SK-N-SH treated with all-trans-retinoic acid at 6 μM for 48 hours (cell line): ENCODE measurements at regions not wholly inside any gene's neighbourhood (a gene's known extent, or its start where the extent isn't known, plus 50 kb on each side); places are given as distances from the start of the nearest gene placed in this dataset.

Source experiments
- ATAC-seq: fragments of 200-7000 bp; cut with Tn5 transposase; 3 replicates; pipeline ENCODE4 v1.9.1; 2020; ENCODE audit warnings: mild to moderate bottlenecking, moderate library complexity
- ARNTL ChIP-seq: fragments of 450-650 bp; formaldehyde crosslinking; IDR thresholded peaks from 2 replicates; pipeline ENCODE4 v1.5.0; 2020; ENCODE audit warnings: low read depth, mild to moderate bottlenecking, moderate library complexity, borderline replicate concordance
- BACH2 ChIP-seq: fragments of 250-450 bp; sonication (Bioruptor Pico); IDR thresholded peaks from 2 replicates; pipeline ENCODE4 v1.9.0; 2021; ENCODE audit warnings: mild to moderate bottlenecking, borderline replicate concordance
- CSDC2 ChIP-seq: fragments of 250-450 bp; sonication (Bioruptor Pico); IDR thresholded peaks from 2 replicates; pipeline ENCODE4 v1.5.0; 2020; ENCODE audit warnings: mild to moderate bottlenecking, moderate library complexity
- CSRNP3 ChIP-seq: fragments of 250-450 bp; sonication (Bioruptor Pico); IDR thresholded peaks from 2 replicates; pipeline ENCODE4 v1.5.1; 2021; ENCODE audit warnings: mild to moderate bottlenecking, moderate library complexity
- ESRRG ChIP-seq: fragments of 250-450 bp; sonication (Bioruptor Pico); IDR thresholded peaks from 2 replicates; pipeline ENCODE4 v1.6.1; 2021; ENCODE audit warnings: mild to moderate bottlenecking
- GLIS3 ChIP-seq: fragments of 250-450 bp; sonication (Bioruptor Pico); IDR thresholded peaks from 2 replicates; pipeline ENCODE4 v1.5.0; 2020; ENCODE audit warnings: mild to moderate bottlenecking, moderate library complexity
- ISL1 ChIP-seq: fragments of 250-450 bp; sonication (Bioruptor Pico); IDR thresholded peaks from 2 replicates; pipeline ENCODE4 v2.1.2; 2022; ENCODE audit warnings: mild to moderate bottlenecking, moderate library complexity
- OSR1 ChIP-seq: fragments of 250-450 bp; sonication (Bioruptor Pico); IDR thresholded peaks from 2 replicates; pipeline ENCODE4 v1.8.0; 2022; ENCODE audit warnings: moderate library complexity, mild to moderate bottlenecking, inconsistent platforms
- PATZ1 ChIP-seq: fragments of 250-450 bp; sonication (Bioruptor Pico); IDR thresholded peaks from 2 replicates; pipeline ENCODE4 v1.8.0; 2020; ENCODE audit warnings: mild to moderate bottlenecking, moderate library complexity, borderline replicate concordance
- PPARA ChIP-seq: fragments of 250-450 bp; sonication (Bioruptor Pico); IDR thresholded peaks from 2 replicates; pipeline ENCODE4 v1.5.0; 2020; ENCODE audit warnings: mild to moderate bottlenecking, borderline replicate concordance
- RARB ChIP-seq: fragments of 250-450 bp; sonication (Bioruptor Pico); IDR thresholded peaks from 2 replicates; pipeline ENCODE4 v1.8.0; 2021; ENCODE audit warnings: mild to moderate bottlenecking, moderate library complexity
- ZC3H10 ChIP-seq: fragments of 250-450 bp; sonication (Bioruptor Pico); IDR thresholded peaks from 2 replicates; pipeline ENCODE4 v1.5.1; 2021; ENCODE audit warnings: mild to moderate bottlenecking, moderate library complexity
- ZFP30 ChIP-seq: fragments of 450-650 bp; formaldehyde crosslinking; IDR thresholded peaks from 2 replicates; pipeline ENCODE4 v1.5.0; 2022; ENCODE audit warnings: mild to moderate bottlenecking, moderate library complexity
- ZNF8 ChIP-seq: fragments of 450-650 bp; formaldehyde crosslinking; IDR thresholded peaks from 2 replicates; pipeline ENCODE4 v1.5.0; 2020; ENCODE audit warnings: mild to moderate bottlenecking, moderate library complexity
- TF ChIP-seq, protein P1 (sequence below): fragments of 250-450 bp; sonication (Bioruptor Pico); IDR thresholded peaks from 2 replicates; pipeline ENCODE4 v1.5.1; 2020; ENCODE audit warnings: low read depth, mild to moderate bottlenecking, moderate library complexity
- TF ChIP-seq, protein P2 (sequence below): fragments of 250-450 bp; sonication (Bioruptor Pico); IDR thresholded peaks from 2 replicates; pipeline ENCODE4 v1.5.0; 2020; ENCODE audit warnings: mild to moderate bottlenecking, moderate library complexity

- ATAC-seq: no peak
- TF ChIP-seq OSR1 (CRISPR knock-in tag): no peak
- TF ChIP-seq, protein P1, sequence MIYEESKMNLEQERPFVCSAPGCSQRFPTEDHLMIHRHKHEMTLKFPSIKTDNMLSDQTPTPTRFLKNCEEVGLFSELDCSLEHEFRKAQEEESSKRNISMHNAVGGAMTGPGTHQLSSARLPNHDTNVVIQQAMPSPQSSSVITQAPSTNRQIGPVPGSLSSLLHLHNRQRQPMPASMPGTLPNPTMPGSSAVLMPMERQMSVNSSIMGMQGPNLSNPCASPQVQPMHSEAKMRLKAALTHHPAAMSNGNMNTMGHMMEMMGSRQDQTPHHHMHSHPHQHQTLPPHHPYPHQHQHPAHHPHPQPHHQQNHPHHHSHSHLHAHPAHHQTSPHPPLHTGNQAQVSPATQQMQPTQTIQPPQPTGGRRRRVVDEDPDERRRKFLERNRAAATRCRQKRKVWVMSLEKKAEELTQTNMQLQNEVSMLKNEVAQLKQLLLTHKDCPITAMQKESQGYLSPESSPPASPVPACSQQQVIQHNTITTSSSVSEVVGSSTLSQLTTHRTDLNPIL (CRISPR knock-in tag): no peak
- TF ChIP-seq RARB (CRISPR knock-in tag): no peak
- TF ChIP-seq GLIS3 (CRISPR knock-in tag): no peak
- no peak for TF ChIP-seq CSDC2 (CRISPR knock-in tag)
- no peak for TF ChIP-seq ISL1 (CRISPR knock-in tag)
- no peak for TF ChIP-seq PPARA (CRISPR knock-in tag)
- no peak for TF ChIP-seq BACH2 (CRISPR knock-in tag)
Measured at GRCh38 chr3:73210759-73211158, 149.3 kb downstream of the EBLN2 start.

DNA sequence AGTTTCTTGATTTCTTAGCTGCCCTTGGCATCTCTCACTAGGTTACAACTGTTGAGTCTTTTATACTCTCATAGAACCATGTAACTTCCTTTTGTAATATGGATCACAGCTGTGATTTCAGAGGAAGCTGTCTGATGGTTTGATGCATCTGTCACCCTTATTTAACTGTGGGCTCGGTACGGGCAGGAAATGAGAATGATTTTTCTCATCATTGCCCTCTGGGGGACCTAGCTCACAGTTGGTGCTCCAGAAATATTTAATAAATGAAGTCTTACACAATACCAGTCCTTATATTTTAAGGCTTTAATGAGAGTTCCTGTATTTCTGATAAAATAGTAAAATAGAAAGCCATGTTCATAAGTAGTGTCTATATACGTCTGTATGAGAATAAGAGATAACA lies 151.2 kb downstream of the EBLN2 start:
- TF ChIP-seq CSRNP3 (CRISPR knock-in tag) (no peak), CSDC2 (CRISPR knock-in tag) (no peak), ESRRG (CRISPR knock-in tag) (no peak), ZC3H10 (CRISPR knock-in tag) (no peak), ZFP30 (CRISPR knock-in tag) (no peak), RARB (CRISPR knock-in tag) (no peak), PATZ1 (CRISPR knock-in tag) (no peak), ARNTL (CRISPR knock-in tag) (no peak), GLIS3 (CRISPR knock-in tag) (no peak), OSR1 (CRISPR knock-in tag) (no peak)
- TF ChIP-seq, protein P2, sequence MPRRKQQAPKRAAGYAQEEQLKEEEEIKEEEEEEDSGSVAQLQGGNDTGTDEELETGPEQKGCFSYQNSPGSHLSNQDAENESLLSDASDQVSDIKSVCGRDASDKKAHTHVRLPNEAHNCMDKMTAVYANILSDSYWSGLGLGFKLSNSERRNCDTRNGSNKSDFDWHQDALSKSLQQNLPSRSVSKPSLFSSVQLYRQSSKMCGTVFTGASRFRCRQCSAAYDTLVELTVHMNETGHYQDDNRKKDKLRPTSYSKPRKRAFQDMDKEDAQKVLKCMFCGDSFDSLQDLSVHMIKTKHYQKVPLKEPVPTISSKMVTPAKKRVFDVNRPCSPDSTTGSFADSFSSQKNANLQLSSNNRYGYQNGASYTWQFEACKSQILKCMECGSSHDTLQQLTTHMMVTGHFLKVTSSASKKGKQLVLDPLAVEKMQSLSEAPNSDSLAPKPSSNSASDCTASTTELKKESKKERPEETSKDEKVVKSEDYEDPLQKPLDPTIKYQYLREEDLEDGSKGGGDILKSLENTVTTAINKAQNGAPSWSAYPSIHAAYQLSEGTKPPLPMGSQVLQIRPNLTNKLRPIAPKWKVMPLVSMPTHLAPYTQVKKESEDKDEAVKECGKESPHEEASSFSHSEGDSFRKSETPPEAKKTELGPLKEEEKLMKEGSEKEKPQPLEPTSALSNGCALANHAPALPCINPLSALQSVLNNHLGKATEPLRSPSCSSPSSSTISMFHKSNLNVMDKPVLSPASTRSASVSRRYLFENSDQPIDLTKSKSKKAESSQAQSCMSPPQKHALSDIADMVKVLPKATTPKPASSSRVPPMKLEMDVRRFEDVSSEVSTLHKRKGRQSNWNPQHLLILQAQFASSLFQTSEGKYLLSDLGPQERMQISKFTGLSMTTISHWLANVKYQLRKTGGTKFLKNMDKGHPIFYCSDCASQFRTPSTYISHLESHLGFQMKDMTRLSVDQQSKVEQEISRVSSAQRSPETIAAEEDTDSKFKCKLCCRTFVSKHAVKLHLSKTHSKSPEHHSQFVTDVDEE: no peak
- no peak for ATAC-seq

- TF ChIP-seq ISL1 (CRISPR knock-in tag) (peak; percentile 10; the same call in 1 of the 2 replicates), ESRRG (CRISPR knock-in tag) (no peak), PATZ1 (CRISPR knock-in tag) (no peak), ZNF8 (CRISPR knock-in tag) (no peak)
- TF ChIP-seq, protein P2: no peak
- peak; percentile 40; the same call in 2 of the 3 replicates for ATAC-seq
Measured at GRCh38 chr3:73213896-73214295, 152.4 kb downstream of the EBLN2 start.
